H1 (cell line): ENCODE measurements at regions not wholly inside any gene's neighbourhood (a gene's known extent, or its start where the extent isn't known, plus 50 kb on each side); places are given as distances from the start of the nearest gene placed in this dataset.

Source experiments
- FOSL1 ChIP-seq: IDR thresholded peaks from 2 replicates; pipeline ENCODE4 v1.6.1; 2011; ENCODE audit warnings: mild to moderate bottlenecking, low read depth, low read length, moderate library complexity; ENCODE audit not compliant: insufficient read depth
- SP1 ChIP-seq: IDR thresholded peaks from 2 replicates; pipeline ENCODE4 v1.6.1; 2011; ENCODE audit warnings: low read depth, low read length
- TAF1 ChIP-seq: IDR thresholded peaks from 2 replicates; pipeline ENCODE4 v1.6.1; 2011; ENCODE audit warnings: mild to moderate bottlenecking, low read depth, low read length
- TF ChIP-seq, protein P1 (sequence below), 3 experiments: IDR thresholded peaks; 1 replicate in 2 of 3; 2 replicates in 1 of 3; pipeline versions ENCODE4 v1.5.1 to v1.6.1; 2011; ENCODE audit warnings: low read length in 3 of 3, mild to moderate bottlenecking in 3 of 3, inconsistent platforms in 2 of 3, low read depth in 1 of 3, moderate library complexity in 1 of 3; ENCODE audit not compliant: insufficient read depth in 1 of 3; ENCODE audit errors: control extremely low read depth in 1 of 3

- TF ChIP-seq, protein P1, sequence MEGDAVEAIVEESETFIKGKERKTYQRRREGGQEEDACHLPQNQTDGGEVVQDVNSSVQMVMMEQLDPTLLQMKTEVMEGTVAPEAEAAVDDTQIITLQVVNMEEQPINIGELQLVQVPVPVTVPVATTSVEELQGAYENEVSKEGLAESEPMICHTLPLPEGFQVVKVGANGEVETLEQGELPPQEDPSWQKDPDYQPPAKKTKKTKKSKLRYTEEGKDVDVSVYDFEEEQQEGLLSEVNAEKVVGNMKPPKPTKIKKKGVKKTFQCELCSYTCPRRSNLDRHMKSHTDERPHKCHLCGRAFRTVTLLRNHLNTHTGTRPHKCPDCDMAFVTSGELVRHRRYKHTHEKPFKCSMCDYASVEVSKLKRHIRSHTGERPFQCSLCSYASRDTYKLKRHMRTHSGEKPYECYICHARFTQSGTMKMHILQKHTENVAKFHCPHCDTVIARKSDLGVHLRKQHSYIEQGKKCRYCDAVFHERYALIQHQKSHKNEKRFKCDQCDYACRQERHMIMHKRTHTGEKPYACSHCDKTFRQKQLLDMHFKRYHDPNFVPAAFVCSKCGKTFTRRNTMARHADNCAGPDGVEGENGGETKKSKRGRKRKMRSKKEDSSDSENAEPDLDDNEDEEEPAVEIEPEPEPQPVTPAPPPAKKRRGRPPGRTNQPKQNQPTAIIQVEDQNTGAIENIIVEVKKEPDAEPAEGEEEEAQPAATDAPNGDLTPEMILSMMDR (IDR thresholded peaks at IDR 0.05; ENCODE audit: control extremely low read depth in 1 of 3, insufficient read depth in 1 of 3, low read depth in 1 of 3, low read length in 3 of 3): no peak
- no peak for TF ChIP-seq SP1
- TF ChIP-seq TAF1: no peak
- TF ChIP-seq FOSL1: no peak
These were observed 604.2 kb upstream of the CLINT1 start for GRCh38 chr5:158463188-158463587.
